Mesendoderm (in vitro differentiated cells): ENCODE measurements at regions not wholly inside any gene's neighbourhood (a gene's known extent, or its start where the extent isn't known, plus 50 kb on each side); places are given as distances from the start of the nearest gene placed in this dataset.

ENCODE experiments used
- DNase-seq: peaks from one replicate; pipeline ENCODE4 v3.0.0; 2013
- H2AK5ac ChIP-seq: 2 replicates; pipeline ENCODE4 v1.6.1; 2013; ENCODE audit warnings: low read length, inconsistent platforms
- H2BK120ac ChIP-seq: 2 replicates; pipeline ENCODE4 v1.6.1; 2013; ENCODE audit warnings: low read depth, mild to moderate bottlenecking, low read length, moderate library complexity, mixed read lengths
- H2BK15ac ChIP-seq: replicated peaks from 2 replicates; pipeline ENCODE4 v1.6.1; 2013; ENCODE audit warnings: low read depth, mild to moderate bottlenecking, moderate library complexity
- H2BK5ac ChIP-seq: 2 replicates; pipeline ENCODE4 v1.6.1; 2013; ENCODE audit warnings: low read length, inconsistent platforms
- H3K18ac ChIP-seq: 2 replicates; pipeline ENCODE4 v1.6.1; 2013; ENCODE audit warnings: mild to moderate bottlenecking, low read length, mixed read lengths
- H3K23ac ChIP-seq: one replicate; pipeline ENCODE4 v1.6.1; 2013; ENCODE audit warnings: low read length
- H3K27ac ChIP-seq: 2 replicates; pipeline ENCODE4 v1.5.1; 2013; ENCODE audit warnings: low read depth, mild to moderate bottlenecking, inconsistent platforms, low read length, moderate library complexity
- H3K27me3 ChIP-seq: 2 replicates; pipeline ENCODE4 v1.6.1; 2013; ENCODE audit warnings: low read length, control low read depth, mild to moderate bottlenecking, inconsistent platforms; ENCODE audit not compliant: insufficient read depth, poor library complexity
- H3K36me3 ChIP-seq: 2 replicates; pipeline ENCODE4 v1.6.1; 2013; ENCODE audit warnings: low read length, inconsistent platforms; ENCODE audit not compliant: control insufficient read depth, insufficient read depth
- H3K4ac ChIP-seq: one replicate; pipeline ENCODE4 v1.6.1; 2013; ENCODE audit warnings: low read depth, mild to moderate bottlenecking, low read length, moderate library complexity
- H3K4me1 ChIP-seq: 2 replicates; pipeline ENCODE4 v1.6.1; 2013; ENCODE audit warnings: low read depth, low read length, inconsistent platforms; ENCODE audit not compliant: control insufficient read depth
- H3K4me2 ChIP-seq: 2 replicates; pipeline ENCODE4 v1.6.1; 2013; ENCODE audit warnings: low read length
- H3K4me3 ChIP-seq: 2 replicates; pipeline ENCODE4 v1.5.1; 2013; ENCODE audit warnings: mild to moderate bottlenecking, low read length
- H3K56ac ChIP-seq: one replicate; pipeline ENCODE4 v1.6.1; 2013; ENCODE audit warnings: low read length
- H3K79me1 ChIP-seq: 2 replicates; pipeline ENCODE4 v1.6.1; 2013; ENCODE audit warnings: low read length, inconsistent platforms
- H3K79me2 ChIP-seq: 2 replicates; pipeline ENCODE4 v1.6.1; 2013; ENCODE audit warnings: mild to moderate bottlenecking, low read length; ENCODE audit not compliant: control insufficient read depth, insufficient read depth
- H3K9ac ChIP-seq: 2 replicates; pipeline ENCODE4 v1.6.1; 2013; ENCODE audit warnings: low read length, inconsistent platforms
- H4K5ac ChIP-seq: one replicate; pipeline ENCODE4 v1.6.1; 2013; ENCODE audit warnings: low read length
- H4K8ac ChIP-seq: one replicate; pipeline ENCODE4 v1.6.1; 2013; ENCODE audit warnings: low read depth, mild to moderate bottlenecking, control low read depth, low read length, moderate library complexity
- WGBS: extraction: QIAGEN DNeasy Blood & Tissue Kit; methylation state at CpG from one replicate; pipeline ENCODE4 v1.1.7; 2013; ENCODE audit warnings: low lambda C conversion rate, missing lambda C conversion rate; ENCODE audit not compliant: insufficient coverage; ENCODE audit errors: extremely low coverage; 5-methylcytosine and 5-hydroxymethylcytosine counted together

- Histone ChIP-seq H4K8ac (no peak overlapping the region), H3K79me1 (no peaks in the 10 kb centered on the region), H3K56ac (no peak overlapping the region), H3K4me1 (no peaks in the 10 kb centered on the region), H3K79me2 (no peaks in the 10 kb centered on the region), H2BK5ac (no peak overlapping the region), H2AK5ac (no peak overlapping the region), H3K23ac (no peak overlapping the region), H3K4me2 (no peak overlapping the region), H4K5ac (no peak overlapping the region), H3K18ac (no peak overlapping the region), H2BK120ac (no peak overlapping the region), H3K27ac (no peak overlapping the region), H3K4me3 (no peak overlapping the region), H3K4ac (no peak overlapping the region), H3K36me3 (no peaks in the 10 kb centered on the region), H3K9ac (no peak overlapping the region), H3K27me3 (no peaks in the 10 kb centered on the region), H2BK15ac (no peak overlapping the region)
- no peak for DNase-seq
- no CpG with 5 or more reads among the region's 5 CpGs for WGBS
Observed at GRCh38 chr16:9549487-9549886, 458.0 kb downstream of the HAPSTR1 start.

DNA sequence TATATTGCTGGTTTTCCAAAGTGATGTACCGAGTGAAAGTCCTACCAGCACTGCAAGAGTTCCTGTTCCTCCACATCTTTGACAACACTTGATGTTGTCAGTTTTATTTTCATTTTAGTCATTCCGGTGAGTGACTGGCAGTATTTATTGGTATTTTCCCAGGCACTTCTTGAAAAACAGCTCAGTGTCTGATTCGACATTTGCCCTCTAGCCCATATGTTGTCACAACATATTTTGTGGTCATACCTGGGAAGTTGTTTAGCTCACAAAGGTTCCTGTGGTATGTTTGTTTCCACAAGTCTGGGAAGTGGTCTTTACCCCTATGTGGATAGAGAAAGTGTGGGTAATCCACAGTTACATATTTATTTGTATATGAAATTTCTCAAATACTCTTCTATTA is 463.6 kb downstream of the HAPSTR1 start:
- H3K56ac ChIP-seq = no peak overlapping the region
- no peak overlapping the region for H2BK5ac ChIP-seq
- no peak overlapping the region for H2AK5ac ChIP-seq
- no peaks in the 10 kb centered on the region for H3K4me1 ChIP-seq
- no peak overlapping the region for H3K18ac ChIP-seq
- H3K9ac ChIP-seq = no peak overlapping the region
- WGBS = no CpG with 5 or more reads among the region's 3 CpGs
- H3K79me2 ChIP-seq = no peaks in the 10 kb centered on the region
- H2BK120ac ChIP-seq = no peak overlapping the region
- no peak overlapping the region for H4K8ac ChIP-seq
- H3K23ac ChIP-seq = no peak overlapping the region
- no peaks in the 10 kb centered on the region for H3K27me3 ChIP-seq
- no peak for DNase-seq
- no peak overlapping the region for H3K27ac ChIP-seq
- H3K4me2 ChIP-seq = no peak overlapping the region
- H3K79me1 ChIP-seq = no peaks in the 10 kb centered on the region
- H3K4ac ChIP-seq = no peak overlapping the region
- no peak overlapping the region for H4K5ac ChIP-seq
- H3K36me3 ChIP-seq = no peaks in the 10 kb centered on the region
- no peak overlapping the region for H3K4me3 ChIP-seq
- H2BK15ac ChIP-seq = no peak overlapping the region

DNA sequence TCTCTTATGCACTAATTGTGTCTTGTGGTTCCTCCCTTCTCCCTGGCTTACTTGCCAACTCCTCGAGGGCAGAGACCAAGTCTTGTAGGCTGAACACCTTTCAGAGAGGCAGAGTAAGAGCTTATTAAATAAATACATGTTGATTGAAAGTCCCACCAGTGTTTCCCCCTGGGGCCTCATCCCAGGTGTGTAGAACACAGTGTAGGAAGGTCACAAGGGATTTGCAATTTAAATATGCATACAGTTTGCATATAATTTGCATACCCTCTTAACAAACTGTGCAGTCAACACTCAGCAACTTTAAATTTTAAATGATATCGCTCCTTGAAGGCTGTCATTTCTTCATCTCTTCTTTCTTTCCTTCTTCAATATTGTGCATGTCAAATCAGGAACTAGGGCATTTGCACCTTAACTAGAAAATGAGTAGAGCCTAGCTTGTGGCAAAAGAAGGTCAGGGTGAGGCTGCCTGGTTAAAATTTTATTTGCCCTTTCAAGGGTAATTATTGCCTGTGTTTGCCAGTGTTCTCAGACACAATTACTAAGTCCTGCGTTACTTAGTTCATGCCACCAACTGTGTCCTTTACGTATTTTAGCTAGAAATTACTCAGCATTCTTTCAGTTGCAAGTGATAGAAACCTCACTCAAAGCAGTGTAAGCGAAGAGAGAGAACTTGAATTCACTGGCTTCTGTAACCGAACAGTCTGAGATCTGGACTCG is 465.7 kb downstream of the HAPSTR1 start:
- no peaks in the 10 kb centered on the region for H3K4me1 ChIP-seq
- H3K18ac ChIP-seq = no peak overlapping the region
- H3K79me2 ChIP-seq = no peaks in the 10 kb centered on the region
- no peak overlapping the region for H3K23ac ChIP-seq
- H3K27ac ChIP-seq = no peak overlapping the region
- no peak overlapping the region for H3K4me3 ChIP-seq
- H2BK120ac ChIP-seq = no peak overlapping the region
- WGBS = no CpG with 5 or more reads among the region's 7 CpGs
- H3K27me3 ChIP-seq = no peaks in the 10 kb centered on the region
- no peak overlapping the region for H2AK5ac ChIP-seq
- DNase-seq = no peak
- H4K8ac ChIP-seq = no peak overlapping the region
- no peak overlapping the region for H4K5ac ChIP-seq
- no peaks in the 10 kb centered on the region for H3K36me3 ChIP-seq
- H3K4me2 ChIP-seq = no peak overlapping the region
- H2BK5ac ChIP-seq = no peak overlapping the region
- no peak overlapping the region for H3K4ac ChIP-seq
- no peaks in the 10 kb centered on the region for H3K79me1 ChIP-seq
- no peak overlapping the region for H3K56ac ChIP-seq
- no peak overlapping the region for H3K9ac ChIP-seq
- H2BK15ac ChIP-seq = no peak overlapping the region

- Histone ChIP-seq H3K9ac (no peak overlapping the region), H3K27ac (no peak overlapping the region), H3K18ac (no peak overlapping the region), H3K79me2 (no peaks in the 10 kb centered on the region), H3K4ac (no peak overlapping the region), H2BK15ac (no peak overlapping the region), H2BK120ac (no peak overlapping the region), H3K79me1 (no peaks in the 10 kb centered on the region), H2BK5ac (no peak overlapping the region), H3K27me3 (no peaks in the 10 kb centered on the region), H3K4me1 (no peaks in the 10 kb centered on the region), H4K8ac (no peak overlapping the region), H2AK5ac (no peak overlapping the region), H3K23ac (no peak overlapping the region), H4K5ac (no peak overlapping the region), H3K36me3 (no peaks in the 10 kb centered on the region), H3K4me2 (no peak overlapping the region), H3K56ac (no peak overlapping the region), H3K4me3 (no peak overlapping the region)
- DNase-seq = no peak
- WGBS = no CpG with 5 or more reads among the region's 3 CpGs
Observed at GRCh38 chr16:9557713-9558112, 466.3 kb downstream of the HAPSTR1 start.

DNA sequence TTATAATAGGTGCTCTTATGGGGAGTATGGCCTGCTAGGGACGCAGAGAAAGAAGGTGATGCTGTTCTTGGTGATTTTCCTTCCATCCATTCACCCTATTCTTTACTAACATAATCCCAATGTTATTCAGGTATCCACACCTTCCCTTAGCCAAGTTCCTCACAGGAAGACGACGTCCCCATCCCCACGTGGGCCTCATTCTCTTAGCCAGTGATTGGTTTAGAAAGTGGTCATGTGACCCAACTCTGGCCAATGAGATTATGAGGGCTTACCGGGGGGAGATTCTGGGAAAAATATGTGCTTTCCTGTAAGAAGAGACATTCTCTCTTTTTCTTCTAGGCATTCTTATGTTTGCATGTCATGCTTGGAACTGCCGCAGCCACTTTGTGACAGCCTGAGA is 474.7 kb downstream of the HAPSTR1 start:
- Histone ChIP-seq H2AK5ac (no peak overlapping the region), H2BK5ac (no peak overlapping the region), H4K5ac (no peak overlapping the region), H3K9ac (no peak overlapping the region), H3K79me2 (no peaks in the 10 kb centered on the region), H3K27me3 (no peaks in the 10 kb centered on the region), H3K4me1 (no peaks in the 10 kb centered on the region), H3K23ac (no peak overlapping the region), H2BK15ac (no peak overlapping the region), H3K4me3 (no peak overlapping the region), H3K4ac (no peak overlapping the region), H3K56ac (no peak overlapping the region), H3K36me3 (no peaks in the 10 kb centered on the region), H4K8ac (no peak overlapping the region), H3K27ac (no peak overlapping the region), H2BK120ac (no peak overlapping the region), H3K4me2 (no peak overlapping the region), H3K18ac (no peak overlapping the region), H3K79me1 (no peaks in the 10 kb centered on the region)
- WGBS = no CpG with 5 or more reads among the region's 6 CpGs
- no peak for DNase-seq

GRCh38 chr16:9567666-9568065 is 476.2 kb downstream of the HAPSTR1 start:
- Histone ChIP-seq H2BK120ac (no peak overlapping the region), H3K18ac (no peak overlapping the region), H3K27ac (no peak overlapping the region), H3K79me2 (no peaks in the 10 kb centered on the region), H3K79me1 (no peaks in the 10 kb centered on the region), H3K9ac (no peak overlapping the region), H2BK15ac (no peak overlapping the region), H3K56ac (no peak overlapping the region), H3K27me3 (no peaks in the 10 kb centered on the region), H3K4me2 (no peak overlapping the region), H3K4ac (no peak overlapping the region), H4K5ac (no peak overlapping the region), H3K36me3 (no peaks in the 10 kb centered on the region), H3K23ac (no peak overlapping the region), H3K4me1 (no peaks in the 10 kb centered on the region), H2AK5ac (no peak overlapping the region), H3K4me3 (no peak overlapping the region), H4K8ac (no peak overlapping the region), H2BK5ac (no peak overlapping the region)
- DNase-seq = no peak
- WGBS = no CpG with 5 or more reads among the region's 7 CpGs
